HG03457 (cell line): ENCODE measurements at regions not wholly inside any gene's neighbourhood (a gene's known extent, or its start where the extent isn't known, plus 50 kb on each side); places are given as distances from the start of the nearest gene placed in this dataset.
"Not testable (repeated sequence)": the region's sequence is repeated elsewhere in the genome, so short reads cannot be mapped to it uniquely, and the experiment has no call there.

Experiments used
- ATAC-seq: cut with Tn5 transposase; IDR thresholded peaks from one replicate; pipeline ENCODE4 v1.9.1; 2021; ENCODE audit warnings: moderate number of reproducible peaks; ENCODE audit not compliant: unreplicated experiment

DNA sequence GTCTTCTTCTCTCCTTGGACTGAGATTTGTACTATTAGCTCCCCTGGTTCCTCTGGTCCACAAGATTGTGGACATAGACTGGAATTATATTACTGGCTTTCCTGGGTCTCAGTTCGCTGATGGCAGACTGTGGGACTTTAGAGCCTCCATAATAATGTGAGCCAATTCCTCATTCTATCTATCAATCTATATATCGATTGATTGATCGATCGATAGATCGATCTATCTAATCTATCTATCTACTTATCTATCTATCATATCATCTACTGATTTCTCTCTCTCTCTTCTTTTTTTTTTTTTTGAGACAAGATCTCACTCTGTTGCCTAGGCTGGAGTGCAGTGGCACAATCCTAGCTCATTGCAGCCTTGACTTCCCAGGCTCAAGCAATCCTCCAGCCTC lies 51.5 kb upstream of the DDR1 start:
- ATAC-seq = no peak

GRCh38 chr6:30830438-30830837 lies 53.9 kb upstream of the DDR1 start:
- ATAC-seq = no peak

GRCh38 chr6:30829639-30830255 lies 54.6 kb upstream of the DDR1 start:
- no peak for ATAC-seq

DNA sequence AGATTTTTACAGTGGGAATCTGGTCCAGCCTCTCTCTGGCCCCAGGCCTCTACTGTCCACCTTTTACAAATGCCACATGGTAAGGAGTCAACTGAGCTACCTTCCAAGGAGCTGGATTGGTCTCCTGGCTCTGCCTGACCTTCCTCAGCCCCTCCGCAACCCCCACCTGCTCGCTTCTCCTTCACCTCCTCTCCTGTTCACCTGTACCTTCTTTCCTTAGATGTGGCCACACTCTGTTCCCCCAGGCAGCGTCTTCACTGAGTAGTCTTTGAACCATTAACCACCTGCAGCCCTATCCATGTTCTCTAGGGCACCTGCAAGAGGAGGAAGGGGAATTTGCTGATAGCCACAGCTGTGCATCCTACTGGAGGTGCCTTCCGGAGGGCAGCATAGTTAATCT lies 55.3 kb upstream of the DDR1 start:
- no peak for ATAC-seq

DNA sequence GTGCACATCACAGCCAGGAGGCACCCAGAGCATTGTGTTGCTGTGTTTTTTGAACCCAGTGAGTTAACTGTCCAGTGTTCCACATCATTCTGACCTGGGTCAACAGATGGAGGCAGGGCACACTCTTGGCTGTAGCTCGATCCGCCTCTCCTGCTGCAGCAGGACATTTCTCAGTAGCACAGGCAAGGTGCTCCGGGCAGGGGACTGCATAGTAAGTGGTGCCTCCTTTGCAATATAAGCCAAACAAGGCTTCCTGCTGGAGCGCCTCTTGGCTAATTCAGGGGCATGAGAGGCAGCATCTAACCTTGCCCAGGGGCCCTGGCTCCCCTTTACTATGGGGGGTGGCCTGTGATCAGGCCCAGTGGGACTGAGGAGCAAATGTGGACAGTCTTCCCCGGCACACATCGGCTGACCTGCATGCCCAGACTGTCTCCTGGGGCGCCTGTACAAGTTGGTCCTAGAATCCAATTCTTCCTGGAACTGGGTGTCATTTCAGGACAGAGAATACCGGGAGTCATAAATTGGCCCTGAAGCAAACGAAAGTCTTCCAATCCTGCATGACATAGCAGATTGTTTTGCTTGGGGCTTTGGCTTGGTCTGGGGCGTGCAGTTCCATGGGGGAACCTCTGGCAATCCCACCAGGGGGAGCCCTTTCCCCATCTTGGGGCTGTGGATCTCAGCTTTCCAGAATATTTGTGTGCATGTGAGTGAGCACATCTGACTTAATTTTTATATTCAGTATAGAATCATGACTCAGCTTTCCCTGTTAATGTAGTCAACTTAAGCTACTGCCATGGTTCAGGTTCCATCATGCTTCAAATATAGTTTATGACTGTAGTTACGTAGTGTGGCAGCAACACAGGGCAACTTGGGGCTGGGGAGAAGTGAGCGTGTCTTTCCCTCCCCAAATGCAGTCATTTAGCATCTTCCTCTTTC lies 56.0 kb upstream of the DDR1 start:
- no peak for ATAC-seq

DNA sequence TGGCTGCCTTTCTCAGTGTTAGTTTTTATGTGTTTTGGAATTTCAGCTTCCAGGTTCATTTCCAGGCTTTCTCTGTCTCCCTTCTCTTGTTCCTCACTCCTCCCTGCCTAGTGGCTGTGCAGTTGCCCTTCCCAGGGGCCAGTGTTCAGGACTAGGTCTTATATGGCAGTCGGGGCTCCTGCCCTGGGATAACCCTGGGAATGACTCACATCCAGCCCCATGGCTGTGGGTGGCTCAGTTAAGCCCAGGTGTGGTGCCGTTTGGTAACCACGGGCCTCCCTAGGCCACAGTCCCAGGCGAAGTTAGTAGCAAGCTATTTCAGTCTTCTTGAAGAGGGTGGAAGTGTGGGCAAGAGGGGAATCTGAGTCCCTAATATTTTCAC lies 57.4 kb upstream of the DDR1 start:
- no peak for ATAC-seq

DNA sequence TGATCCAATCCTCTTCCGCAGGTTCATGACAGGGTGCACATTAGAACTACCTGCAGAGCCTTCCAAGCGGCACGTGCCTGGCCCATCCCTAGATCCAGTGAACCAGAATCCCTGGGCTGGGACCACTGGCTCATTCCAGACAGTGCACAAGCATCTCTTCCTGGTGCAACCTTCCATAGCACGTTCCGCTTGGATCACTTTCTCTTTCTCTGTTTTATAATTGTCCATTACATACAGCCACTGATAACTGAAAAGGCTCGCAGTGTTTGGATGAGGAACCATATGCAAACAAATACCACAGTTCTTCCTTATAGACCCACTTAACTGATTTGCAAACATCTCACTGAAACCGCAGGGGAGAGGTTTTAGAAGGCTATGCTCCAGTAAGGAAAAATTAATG lies 59.6 kb upstream of the DDR1 start:
- no peak for ATAC-seq

DNA sequence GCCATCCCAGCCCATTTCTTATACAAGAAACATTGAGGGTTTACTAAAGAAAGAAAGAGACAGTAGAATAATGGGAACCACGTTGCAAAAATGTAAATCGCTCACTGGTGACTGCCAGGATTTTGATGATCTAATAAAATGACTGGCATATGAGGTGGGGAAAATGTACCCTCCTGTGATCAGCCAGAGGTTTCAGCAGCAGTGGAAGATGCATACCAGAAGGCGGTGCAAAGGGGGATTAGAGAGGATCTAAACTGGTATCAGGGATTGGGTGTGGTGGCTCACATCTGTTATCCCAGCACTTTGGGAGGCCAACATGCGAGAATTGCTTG lies 60.8 kb upstream of the DDR1 start:
- no peak for ATAC-seq

DNA sequence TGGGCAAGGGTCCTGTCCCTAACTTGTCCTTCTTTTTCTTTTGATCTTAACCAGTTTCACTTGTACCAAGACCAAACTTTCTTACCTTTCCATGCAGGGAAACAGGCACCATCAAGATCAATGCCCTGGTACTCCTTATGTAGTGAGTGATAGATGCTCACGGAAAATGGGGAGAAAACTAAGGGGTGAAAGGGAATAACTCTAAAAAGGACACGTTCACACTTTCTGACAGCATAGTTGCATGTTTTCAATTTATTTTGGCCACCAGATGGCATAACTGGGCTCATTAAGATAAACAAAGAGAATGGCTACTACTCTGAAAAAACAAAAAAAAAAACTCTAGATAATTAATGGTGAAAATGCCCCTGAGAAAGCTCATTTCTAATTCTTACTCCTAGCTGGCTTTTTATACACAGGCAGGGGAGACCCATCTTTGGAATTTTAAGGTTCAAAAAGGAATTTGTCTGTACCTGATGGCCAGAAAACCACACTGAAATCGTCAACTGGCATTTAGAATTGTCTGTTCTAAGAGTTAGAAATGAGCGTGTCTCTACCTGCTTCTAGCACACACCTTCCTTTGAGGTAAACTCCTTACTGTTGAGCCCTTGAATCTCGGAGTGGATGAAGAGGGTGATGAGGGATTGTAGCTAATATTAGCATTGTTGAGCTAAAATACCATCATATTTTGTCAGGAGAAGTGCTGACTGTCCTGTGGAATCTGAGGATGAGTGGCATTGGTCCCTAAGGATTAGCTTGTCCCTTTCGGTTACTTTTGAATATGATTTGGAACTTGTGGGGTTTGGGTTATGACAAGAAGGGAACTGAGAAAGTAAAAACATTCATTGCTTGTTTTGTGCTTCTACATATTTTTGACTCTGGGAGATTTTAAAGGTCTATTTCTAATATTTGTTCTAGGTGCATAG lies 62.2 kb upstream of the DDR1 start:
- ATAC-seq = no peak

- no peak for ATAC-seq
Measured at GRCh38 chr6:30820193-30820592, 64.1 kb upstream of the DDR1 start.

GRCh38 chr6:30819297-30819917 lies 64.9 kb upstream of the DDR1 start:
- ATAC-seq = no peak

GRCh38 chr6:30818391-30818841 lies 65.9 kb upstream of the DDR1 start:
- no peak for ATAC-seq

DNA sequence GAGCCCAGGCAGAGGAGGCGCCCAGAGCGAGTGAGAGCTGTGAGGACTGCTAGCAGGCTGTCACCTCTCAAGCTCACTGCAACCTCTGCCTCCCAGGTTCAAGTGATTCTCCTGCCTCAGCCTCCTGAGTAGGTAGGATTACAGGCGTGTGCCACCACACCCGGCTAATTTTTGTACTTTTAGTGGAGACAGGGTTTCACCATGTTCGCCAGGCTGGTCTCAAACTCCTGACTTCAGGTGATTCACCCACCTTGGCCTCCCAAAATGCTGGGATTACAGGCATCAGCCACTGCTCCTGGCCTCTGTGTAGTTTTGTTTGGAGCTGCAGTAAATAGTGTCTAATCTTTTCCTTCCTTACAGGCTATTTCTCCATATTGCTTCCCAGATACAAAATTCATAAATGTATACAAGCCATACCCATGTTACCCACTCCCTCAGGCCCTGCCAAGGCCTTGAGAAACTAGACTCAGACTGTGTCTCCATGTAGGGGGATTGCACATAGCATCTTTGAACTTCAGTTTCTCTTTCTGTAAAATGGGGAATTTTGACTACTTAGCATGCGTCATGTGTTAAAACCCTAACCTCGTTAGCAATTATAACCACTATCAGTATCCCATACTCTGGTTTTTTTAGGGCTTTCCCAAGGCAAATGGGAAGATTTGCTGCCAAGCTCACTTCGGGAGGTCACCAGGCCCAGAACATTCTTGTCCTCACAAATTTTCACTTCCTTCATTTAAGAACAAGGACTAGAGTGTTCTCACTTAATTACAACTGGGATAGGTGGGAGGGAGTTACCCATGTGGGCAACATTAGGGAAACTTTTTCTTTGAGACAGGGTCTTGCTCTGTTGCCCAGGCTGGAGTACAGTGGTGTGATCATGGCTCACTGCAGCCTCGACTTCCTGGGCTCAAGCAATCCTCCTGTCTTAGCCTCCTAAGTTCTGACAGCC lies 67.3 kb upstream of the DDR1 start:
- no peak for ATAC-seq

- not testable (repeated sequence) for ATAC-seq
Measured at GRCh38 chr6:30816296-30816695, 68.0 kb upstream of the DDR1 start.

DNA sequence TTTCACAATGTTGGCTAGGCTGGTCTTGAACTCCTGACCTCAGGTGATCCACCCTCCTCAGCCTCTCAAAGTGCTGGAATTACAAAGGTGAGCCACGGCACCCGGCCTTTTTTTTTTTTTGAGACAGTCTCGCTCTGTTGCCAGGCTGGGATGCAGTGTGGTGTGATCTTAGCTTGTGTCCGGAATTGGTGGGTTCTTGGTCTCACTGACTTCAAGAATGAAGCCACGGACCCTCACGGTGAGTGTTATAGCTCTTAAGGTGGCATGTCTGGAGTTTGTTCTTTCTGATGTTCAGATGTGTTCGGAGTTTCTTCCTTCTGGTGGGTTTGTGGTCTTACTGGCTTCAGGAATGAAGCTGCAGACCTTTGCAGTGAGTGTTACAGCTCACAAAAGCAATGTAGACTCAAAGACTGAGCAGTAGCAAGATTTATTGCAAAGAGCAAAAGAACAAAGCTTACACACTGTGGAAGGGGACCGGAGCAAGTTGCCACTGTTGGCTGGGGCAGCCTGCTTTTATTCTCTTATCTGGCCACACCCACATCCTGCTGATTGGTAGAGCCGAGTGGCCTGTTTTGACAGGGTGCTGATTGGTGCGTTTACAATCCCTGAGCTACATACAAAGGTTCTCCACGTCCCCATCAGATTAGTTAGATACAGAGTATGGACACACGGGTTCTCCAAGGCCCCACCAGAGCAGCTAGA lies 69.1 kb upstream of the DDR1 start:
- ATAC-seq = not testable (repeated sequence)

GRCh38 chr6:30814146-30815040 lies 69.9 kb upstream of the DDR1 start:
- no peak for ATAC-seq

GRCh38 chr6:30813631-30814145 lies 69.3 kb upstream of the IER3 start:
- no peak for ATAC-seq

DNA sequence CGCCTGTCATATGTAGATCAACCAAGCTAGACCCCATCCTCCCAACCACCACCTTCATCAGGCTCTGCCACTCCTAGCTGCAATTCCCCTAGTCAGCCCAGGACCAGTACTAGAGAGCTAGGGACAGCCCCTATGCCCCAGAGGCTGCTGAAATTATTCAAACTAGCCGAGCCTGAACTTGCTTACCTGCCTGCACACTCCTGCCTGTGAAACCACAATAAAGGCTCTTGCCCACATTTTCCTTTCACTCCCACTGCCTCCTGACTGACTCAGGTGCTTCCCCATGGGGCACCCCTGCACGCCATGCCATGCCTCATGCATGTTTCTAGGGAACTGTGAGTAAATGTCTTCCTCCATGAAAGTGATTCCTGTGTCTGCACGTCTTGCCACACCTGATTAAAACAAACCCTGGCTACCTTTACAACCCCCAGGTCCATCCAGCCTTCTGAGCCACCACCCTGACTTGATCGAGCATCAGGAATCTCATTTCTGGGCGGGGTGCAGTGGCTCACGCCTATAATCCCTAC lies 66.5 kb upstream of the IER3 start:
- peak; percentile 71 for ATAC-seq
